22Rv1 (cell line): ENCODE measurements at regions not wholly inside any gene's neighbourhood (a gene's known extent, or its start where the extent isn't known, plus 50 kb on each side); places are given as distances from the start of the nearest gene placed in this dataset.

Experiments
- ZFX ChIP-seq: fragments of 450-650 bp; IDR thresholded peaks from 2 replicates; pipeline ENCODE4 v1.6.1; 2017; ENCODE audit warnings: antibody characterized with exemption, borderline replicate concordance
- TF ChIP-seq, protein P1 (sequence below): fragments of 450-650 bp; IDR thresholded peaks from 2 replicates; pipeline ENCODE4 v1.5.1; 2017; ENCODE audit warnings: mild to moderate bottlenecking

DNA sequence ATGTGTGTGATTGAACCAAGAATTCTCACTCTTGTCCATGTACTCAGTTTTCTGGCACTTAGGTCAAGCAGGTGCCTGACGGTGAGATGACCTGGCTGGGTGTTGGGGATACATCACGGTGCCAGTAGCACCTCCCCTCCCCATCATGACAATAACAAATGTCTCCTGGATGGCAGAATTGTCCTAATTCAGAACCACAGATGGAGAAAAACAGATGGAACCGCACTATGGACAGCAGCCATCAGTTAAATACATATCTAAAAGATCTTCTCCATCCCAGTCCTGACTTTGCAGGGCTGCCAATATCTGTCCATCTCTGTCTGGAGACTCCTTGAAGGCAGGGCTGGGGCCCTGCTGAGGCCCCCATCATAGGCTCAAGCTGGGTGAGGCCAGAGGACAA is 126.9 kb downstream of the PTPRS start:
- TF ChIP-seq, protein P1, sequence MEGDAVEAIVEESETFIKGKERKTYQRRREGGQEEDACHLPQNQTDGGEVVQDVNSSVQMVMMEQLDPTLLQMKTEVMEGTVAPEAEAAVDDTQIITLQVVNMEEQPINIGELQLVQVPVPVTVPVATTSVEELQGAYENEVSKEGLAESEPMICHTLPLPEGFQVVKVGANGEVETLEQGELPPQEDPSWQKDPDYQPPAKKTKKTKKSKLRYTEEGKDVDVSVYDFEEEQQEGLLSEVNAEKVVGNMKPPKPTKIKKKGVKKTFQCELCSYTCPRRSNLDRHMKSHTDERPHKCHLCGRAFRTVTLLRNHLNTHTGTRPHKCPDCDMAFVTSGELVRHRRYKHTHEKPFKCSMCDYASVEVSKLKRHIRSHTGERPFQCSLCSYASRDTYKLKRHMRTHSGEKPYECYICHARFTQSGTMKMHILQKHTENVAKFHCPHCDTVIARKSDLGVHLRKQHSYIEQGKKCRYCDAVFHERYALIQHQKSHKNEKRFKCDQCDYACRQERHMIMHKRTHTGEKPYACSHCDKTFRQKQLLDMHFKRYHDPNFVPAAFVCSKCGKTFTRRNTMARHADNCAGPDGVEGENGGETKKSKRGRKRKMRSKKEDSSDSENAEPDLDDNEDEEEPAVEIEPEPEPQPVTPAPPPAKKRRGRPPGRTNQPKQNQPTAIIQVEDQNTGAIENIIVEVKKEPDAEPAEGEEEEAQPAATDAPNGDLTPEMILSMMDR, result no peak
- no peak for TF ChIP-seq ZFX
